ENCODE measurements at regions not wholly inside any gene's neighbourhood (a gene's known extent, or its start where the extent isn't known, plus 50 kb on each side); places are given as distances from the start of the nearest gene placed in this dataset.

GRCh38 chr12:30514666-30515065 lies 181.0 kb downstream of the IPO8 start:
- Histone ChIP-seq H3K27ac (no peak overlapping the region), H3K4me3 (no peak overlapping the region), H3K27me3 (no peaks in the 10 kb centered on the region), H3K36me3 (no peaks in the 10 kb centered on the region), H3K9me3 (no peaks in the 10 kb centered on the region), H3K4me1 (ENCODE audit: insufficient read depth) (peaks cover 6% of the 10 kb centered on the region)
- intact Hi-C loops (cut with DNase I) = no loop called here
- no peak for TF ChIP-seq POLR2A (IDR thresholded peaks at IDR 0.05)
- TF ChIP-seq CTCF (IDR thresholded peaks at IDR 0.05) = no peak
- no peak for TF ChIP-seq EP300 (IDR thresholded peaks at IDR 0.05)
- WGBS, 3 donors = 48 to 61% (median 60%) methylated on average over 5 of the region's 5 CpGs
- DNase-seq = no peak

GRCh38 chr12:30508205-30508967 lies 187.3 kb downstream of the IPO8 start:
- no peaks in the 10 kb centered on the region for H3K9me3 ChIP-seq
- DNase-seq = no peak
- TF ChIP-seq POLR2A (IDR thresholded peaks at IDR 0.05) (no peak), CTCF (IDR thresholded peaks at IDR 0.05) (no peak), EP300 (IDR thresholded peaks at IDR 0.05) (no peak)
- H3K27ac ChIP-seq = no peak overlapping the region
- intact Hi-C loops (cut with DNase I) = no loop called here
- no peaks in the 10 kb centered on the region for H3K4me1 ChIP-seq (ENCODE audit: insufficient read depth)
- H3K27me3 ChIP-seq = no peaks in the 10 kb centered on the region
- WGBS, 3 donors = 88 to 93% (median 91%) methylated on average over 4 of the region's 4 CpGs
- no peaks in the 10 kb centered on the region for H3K36me3 ChIP-seq
- H3K4me3 ChIP-seq = no peak overlapping the region

GRCh38 chr12:30507576-30507975 lies 188.1 kb downstream of the IPO8 start:
- WGBS, 3 donors = 91 to 94% (median 94%) methylated on average over 4 of the region's 4 CpGs
- H3K4me1 ChIP-seq (ENCODE audit: insufficient read depth) = no peaks in the 10 kb centered on the region
- H3K27me3 ChIP-seq = no peaks in the 10 kb centered on the region
- TF ChIP-seq POLR2A (IDR thresholded peaks at IDR 0.05) = no peak
- TF ChIP-seq CTCF (IDR thresholded peaks at IDR 0.05) = no peak
- no peak for TF ChIP-seq EP300 (IDR thresholded peaks at IDR 0.05)
- H3K36me3 ChIP-seq = no peaks in the 10 kb centered on the region
- H3K27ac ChIP-seq = no peak overlapping the region
- intact Hi-C loops (cut with DNase I) = no loop called here
- DNase-seq = no peak
- H3K4me3 ChIP-seq = no peak overlapping the region
- H3K9me3 ChIP-seq = no peaks in the 10 kb centered on the region

GRCh38 chr12:30506411-30506810 lies 189.3 kb downstream of the IPO8 start:
- no peak for DNase-seq
- intact Hi-C loops (cut with DNase I) = no loop called here
- Histone ChIP-seq H3K27ac (no peak overlapping the region), H3K36me3 (no peaks in the 10 kb centered on the region), H3K27me3 (no peaks in the 10 kb centered on the region), H3K4me3 (no peak overlapping the region), H3K9me3 (no peaks in the 10 kb centered on the region), H3K4me1 (ENCODE audit: insufficient read depth) (no peaks in the 10 kb centered on the region)
- 91 to 97% (median 95%) methylated on average over 7 of the region's 7 CpGs for WGBS, 3 donors
- no peak for TF ChIP-seq CTCF (IDR thresholded peaks at IDR 0.05)
- no peak for TF ChIP-seq POLR2A (IDR thresholded peaks at IDR 0.05)
- no peak for TF ChIP-seq EP300 (IDR thresholded peaks at IDR 0.05)

Measured in ovary (tissue), 7 donors.